Ascending aorta (tissue), 2 donors: ENCODE measurements at regions not wholly inside any gene's neighbourhood (a gene's known extent, or its start where the extent isn't known, plus 50 kb on each side); places are given as distances from the start of the nearest gene placed in this dataset.

ENCODE experiments used
- DNase-seq, 2 donors: peaks; one replicate each; pipeline ENCODE4 v3.0.0-alpha.2; 2019; ENCODE audit warnings: low spot score in 2 of 2
- H3K27ac ChIP-seq, 2 donors: fragments of 200-600 bp; sonication (generic); one replicate each; pipeline ENCODE4 v1.5.1; 2016 to 2017; ENCODE audit warnings: mild to moderate bottlenecking in 1 of 2
- H3K27me3 ChIP-seq: fragments of 200-600 bp; sonication (generic); one replicate; pipeline ENCODE4 v1.5.1; 2017
- H3K36me3 ChIP-seq, 2 donors: fragments of 200-600 bp; sonication (generic); one replicate each; pipeline ENCODE4 v1.5.1; 2016
- H3K4me1 ChIP-seq, 2 donors: fragments of 200-600 bp; sonication (generic); one replicate each; pipeline ENCODE4 v1.5.1; 2016 to 2017; ENCODE audit warnings: mild to moderate bottlenecking in 1 of 2
- H3K4me3 ChIP-seq, 2 donors: fragments of 200-600 bp; sonication (generic); one replicate each; pipeline ENCODE4 v1.5.1; 2016 to 2017; ENCODE audit warnings: mild to moderate bottlenecking in 1 of 2
- H3K9me3 ChIP-seq, 2 donors: fragments of 200-600 bp; sonication (generic); one replicate each; pipeline ENCODE4 v1.5.1; 2016
- intact Hi-C: fragments of 100-400 bp; cut with DNase I; formaldehyde crosslinking; loops from one replicate; pipeline ENCODE4 v1.15.1; 2023
- TF ChIP-seq, protein P1 (sequence below), 3 experiments: fragments of 200-600 bp in 2 of 3; fragments of 450-650 bp in 1 of 3; sonication (generic) in 2 of 3; IDR thresholded peaks; one replicate each; pipeline ENCODE4 v1.5.1; 2016 to 2019; ENCODE audit warnings: antibody characterized with exemption in 3 of 3, mild to moderate bottlenecking in 1 of 3, moderate library complexity in 1 of 3

DNA sequence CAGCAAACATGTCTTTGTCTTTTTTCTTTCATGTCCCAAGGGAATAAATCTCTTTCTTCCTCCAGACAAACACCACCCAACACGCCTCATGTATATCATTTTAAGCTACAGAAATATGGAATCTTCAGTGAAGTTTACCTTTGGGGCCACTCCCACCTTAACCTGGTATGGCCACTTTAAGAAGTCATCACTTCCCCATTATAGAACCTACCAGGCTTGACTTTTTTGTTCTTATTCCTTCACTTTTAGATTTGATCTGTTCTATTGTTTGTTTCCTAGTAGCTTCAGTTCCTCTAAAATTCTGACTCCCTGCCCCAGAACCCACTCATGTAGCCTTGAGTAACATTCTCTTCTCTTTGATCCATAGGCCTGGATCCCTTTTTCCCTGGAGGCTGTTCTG lies 226.3 kb downstream of the HLX start:
- H3K27ac ChIP-seq, result no peak overlapping the region
- no peaks in the 10 kb centered on the region for H3K36me3 ChIP-seq
- no peak for DNase-seq
- H3K4me3 ChIP-seq, result no peak overlapping the region
- TF ChIP-seq, protein P1, sequence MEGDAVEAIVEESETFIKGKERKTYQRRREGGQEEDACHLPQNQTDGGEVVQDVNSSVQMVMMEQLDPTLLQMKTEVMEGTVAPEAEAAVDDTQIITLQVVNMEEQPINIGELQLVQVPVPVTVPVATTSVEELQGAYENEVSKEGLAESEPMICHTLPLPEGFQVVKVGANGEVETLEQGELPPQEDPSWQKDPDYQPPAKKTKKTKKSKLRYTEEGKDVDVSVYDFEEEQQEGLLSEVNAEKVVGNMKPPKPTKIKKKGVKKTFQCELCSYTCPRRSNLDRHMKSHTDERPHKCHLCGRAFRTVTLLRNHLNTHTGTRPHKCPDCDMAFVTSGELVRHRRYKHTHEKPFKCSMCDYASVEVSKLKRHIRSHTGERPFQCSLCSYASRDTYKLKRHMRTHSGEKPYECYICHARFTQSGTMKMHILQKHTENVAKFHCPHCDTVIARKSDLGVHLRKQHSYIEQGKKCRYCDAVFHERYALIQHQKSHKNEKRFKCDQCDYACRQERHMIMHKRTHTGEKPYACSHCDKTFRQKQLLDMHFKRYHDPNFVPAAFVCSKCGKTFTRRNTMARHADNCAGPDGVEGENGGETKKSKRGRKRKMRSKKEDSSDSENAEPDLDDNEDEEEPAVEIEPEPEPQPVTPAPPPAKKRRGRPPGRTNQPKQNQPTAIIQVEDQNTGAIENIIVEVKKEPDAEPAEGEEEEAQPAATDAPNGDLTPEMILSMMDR (IDR thresholded peaks at IDR 0.05), result no peak
- H3K27me3 ChIP-seq, result no peaks in the 10 kb centered on the region
- intact Hi-C loops, result no loop called here
- H3K9me3 ChIP-seq, result no peaks in the 10 kb centered on the region
- no peaks in the 10 kb centered on the region for H3K4me1 ChIP-seq

- peaks cover 0 to 3% of the 10 kb centered on the region in 2 donors for H3K9me3 ChIP-seq
- no peaks in the 10 kb centered on the region for H3K36me3 ChIP-seq
- intact Hi-C loops, result no loop called here
- TF ChIP-seq, protein P1 (IDR thresholded peaks at IDR 0.05), result no peak
- no peaks in the 10 kb centered on the region for H3K27me3 ChIP-seq
- no peak overlapping the region for H3K4me3 ChIP-seq
- no peak overlapping the region for H3K27ac ChIP-seq
- no peak for DNase-seq
- no peaks in the 10 kb centered on the region for H3K4me1 ChIP-seq
Measured at GRCh38 chr1:221106616-221107015, 227.4 kb downstream of the HLX start.

GRCh38 chr1:221109930-221110329 lies 230.7 kb downstream of the HLX start:
- H3K36me3 ChIP-seq, result no peaks in the 10 kb centered on the region
- H3K9me3 ChIP-seq, result peaks cover 0 to 3% of the 10 kb centered on the region in 2 donors
- H3K4me1 ChIP-seq, result no peaks in the 10 kb centered on the region
- H3K4me3 ChIP-seq, result no peak overlapping the region
- no peaks in the 10 kb centered on the region for H3K27me3 ChIP-seq
- no peak overlapping the region for H3K27ac ChIP-seq
- intact Hi-C loops, result no loop called here
- TF ChIP-seq, protein P1 (IDR thresholded peaks at IDR 0.05), result no peak
- no peak for DNase-seq

GRCh38 chr1:221117133-221117532 lies 237.9 kb downstream of the HLX start:
- Histone ChIP-seq H3K27ac (no peak overlapping the region), H3K4me1 (peaks cover 0 to 13% of the 10 kb centered on the region in 2 donors), H3K4me3 (no peak overlapping the region), H3K27me3 (no peaks in the 10 kb centered on the region), H3K9me3 (no peaks in the 10 kb centered on the region), H3K36me3 (no peaks in the 10 kb centered on the region)
- TF ChIP-seq, protein P1 (IDR thresholded peaks at IDR 0.05), result no peak
- DNase-seq, result no peak
- intact Hi-C loops, result no loop called here

DNA sequence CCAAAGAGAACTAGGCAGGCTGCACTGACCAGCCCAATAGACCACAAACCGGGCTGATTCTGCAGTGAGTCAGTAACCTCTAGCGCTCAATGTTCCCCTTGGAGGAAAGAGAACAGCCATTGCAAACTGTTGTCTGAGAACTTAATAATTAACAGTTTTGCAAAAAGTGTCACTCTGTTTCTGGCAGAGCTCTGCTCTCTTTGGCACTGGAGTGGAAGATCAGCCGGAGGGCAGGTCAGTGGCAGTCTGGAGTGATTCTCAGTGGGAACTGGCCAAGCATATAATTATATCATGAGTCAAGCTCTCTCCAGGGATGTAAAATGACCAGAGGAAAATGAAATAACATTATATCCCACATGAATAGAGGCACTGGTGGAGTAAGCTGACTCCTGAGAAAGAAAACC lies 238.3 kb downstream of the HLX start:
- Histone ChIP-seq H3K4me3 (no peak overlapping the region), H3K9me3 (no peaks in the 10 kb centered on the region), H3K27me3 (no peaks in the 10 kb centered on the region), H3K36me3 (no peaks in the 10 kb centered on the region), H3K4me1 (peaks cover 0 to 13% of the 10 kb centered on the region in 2 donors), H3K27ac (peak overlapping the region in 1 of 2 donors; percentile 39)
- TF ChIP-seq, protein P1 (IDR thresholded peaks at IDR 0.05), result no peak
- DNase-seq, result no peak
- intact Hi-C loops, result no loop called here
